IMR-90 (cell line): ENCODE measurements at regions not wholly inside any gene's neighbourhood (a gene's known extent, or its start where the extent isn't known, plus 50 kb on each side); places are given as distances from the start of the nearest gene placed in this dataset.

Experiments
- POLR2A ChIP-seq: IDR thresholded peaks from 2 replicates; pipeline ENCODE4 v1.6.1; 2012; ENCODE audit warnings: mild to moderate bottlenecking, low read depth, low read length
- TF ChIP-seq, protein P1 (sequence below): conservative IDR thresholded peaks from 2 replicates; pipeline ENCODE4 v1.5.1; 2012; ENCODE audit warnings: mild to moderate bottlenecking, low read depth, low read length, improper control_type of control experiment

DNA sequence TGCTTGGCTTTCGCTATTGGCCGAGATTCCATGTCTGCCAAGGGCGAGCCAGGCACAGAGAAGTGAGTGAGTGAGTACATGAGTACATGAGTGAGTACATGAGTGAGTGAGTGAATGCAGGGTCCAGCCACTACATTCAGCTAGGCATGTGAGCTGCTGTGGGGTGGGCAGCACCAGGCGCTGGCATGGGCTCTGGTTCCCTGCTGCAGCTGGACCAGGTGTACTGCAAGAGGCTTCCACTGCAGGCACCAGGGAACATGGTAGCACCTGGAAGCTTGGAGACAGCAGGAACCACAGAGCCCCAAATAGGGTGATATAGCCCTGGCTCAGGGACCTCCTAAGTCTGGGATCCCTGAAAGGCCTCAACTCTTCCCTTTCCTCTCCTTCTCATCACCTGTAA is 330.2 kb downstream of the USP25 start:
- TF ChIP-seq, protein P1, sequence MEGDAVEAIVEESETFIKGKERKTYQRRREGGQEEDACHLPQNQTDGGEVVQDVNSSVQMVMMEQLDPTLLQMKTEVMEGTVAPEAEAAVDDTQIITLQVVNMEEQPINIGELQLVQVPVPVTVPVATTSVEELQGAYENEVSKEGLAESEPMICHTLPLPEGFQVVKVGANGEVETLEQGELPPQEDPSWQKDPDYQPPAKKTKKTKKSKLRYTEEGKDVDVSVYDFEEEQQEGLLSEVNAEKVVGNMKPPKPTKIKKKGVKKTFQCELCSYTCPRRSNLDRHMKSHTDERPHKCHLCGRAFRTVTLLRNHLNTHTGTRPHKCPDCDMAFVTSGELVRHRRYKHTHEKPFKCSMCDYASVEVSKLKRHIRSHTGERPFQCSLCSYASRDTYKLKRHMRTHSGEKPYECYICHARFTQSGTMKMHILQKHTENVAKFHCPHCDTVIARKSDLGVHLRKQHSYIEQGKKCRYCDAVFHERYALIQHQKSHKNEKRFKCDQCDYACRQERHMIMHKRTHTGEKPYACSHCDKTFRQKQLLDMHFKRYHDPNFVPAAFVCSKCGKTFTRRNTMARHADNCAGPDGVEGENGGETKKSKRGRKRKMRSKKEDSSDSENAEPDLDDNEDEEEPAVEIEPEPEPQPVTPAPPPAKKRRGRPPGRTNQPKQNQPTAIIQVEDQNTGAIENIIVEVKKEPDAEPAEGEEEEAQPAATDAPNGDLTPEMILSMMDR: no peak
- no peak for TF ChIP-seq POLR2A
